Glutamatergic neuron (in vitro differentiated cells): ENCODE measurements at regions not wholly inside any gene's neighbourhood (a gene's known extent, or its start where the extent isn't known, plus 50 kb on each side); places are given as distances from the start of the nearest gene placed in this dataset.

ENCODE experiments used
- DNase-seq: peaks from one replicate; pipeline ENCODE4 v3.0.0; 2022
- H3K27ac Mint-ChIP-seq: one replicate; pipeline ENCODE4 v1.8.0; 2020; ENCODE audit warnings: mild to moderate bottlenecking, mixed read lengths, inconsistent platforms; ENCODE audit not compliant: unreplicated experiment
- H3K27me3 Mint-ChIP-seq: one replicate; pipeline ENCODE4 v1.8.0; 2020; ENCODE audit warnings: mild to moderate bottlenecking, moderate library complexity, mixed read lengths, inconsistent platforms; ENCODE audit not compliant: unreplicated experiment
- H3K36me3 Mint-ChIP-seq: one replicate; pipeline ENCODE4 v1.8.0; 2020; ENCODE audit warnings: mild to moderate bottlenecking, mixed read lengths, inconsistent platforms; ENCODE audit not compliant: unreplicated experiment
- H3K4me1 Mint-ChIP-seq: one replicate; pipeline ENCODE4 v1.8.0; 2020; ENCODE audit warnings: mild to moderate bottlenecking, low read depth, mixed read lengths, inconsistent platforms; ENCODE audit not compliant: unreplicated experiment
- H3K4me3 Mint-ChIP-seq: one replicate; pipeline ENCODE4 v1.8.0; 2020; ENCODE audit warnings: mild to moderate bottlenecking, mixed read lengths, inconsistent platforms; ENCODE audit not compliant: unreplicated experiment
- H3K9me3 Mint-ChIP-seq: one replicate; pipeline ENCODE4 v1.8.0; 2020; ENCODE audit warnings: mild to moderate bottlenecking, moderate library complexity, mixed read lengths, inconsistent platforms; ENCODE audit not compliant: unreplicated experiment
- CTCF ChIP-seq: fragments of 200-600 bp; sonication (generic); IDR thresholded peaks from one replicate; pipeline ENCODE4 v1.5.0; 2021; ENCODE audit not compliant: partially characterized antibody, unreplicated experiment

- Mint-ChIP-seq H3K36me3 (no peaks in the 10 kb centered on the region), H3K27me3 (no peaks in the 10 kb centered on the region), H3K4me3 (no peak overlapping the region), H3K9me3 (no peaks in the 10 kb centered on the region), H3K4me1 (no peaks in the 10 kb centered on the region), H3K27ac (no peak overlapping the region)
- TF ChIP-seq CTCF, result no peak
- DNase-seq, result no peak
Observed at GRCh38 chr14:80146941-80147340, 64.4 kb downstream of the DIO2 start.

GRCh38 chr14:80136358-80136757, 74.9 kb downstream of the DIO2 start:
- DNase-seq, result no peak
- Mint-ChIP-seq H3K36me3 (peaks cover 5% of the 10 kb centered on the region), H3K27ac (no peak overlapping the region), H3K4me1 (no peaks in the 10 kb centered on the region), H3K9me3 (no peaks in the 10 kb centered on the region), H3K4me3 (no peak overlapping the region), H3K27me3 (peaks cover 1% of the 10 kb centered on the region)
- no peak for TF ChIP-seq CTCF

- no peak for DNase-seq
- H3K36me3 Mint-ChIP-seq, result peaks cover 5% of the 10 kb centered on the region
- H3K4me3 Mint-ChIP-seq, result no peak overlapping the region
- no peaks in the 10 kb centered on the region for H3K4me1 Mint-ChIP-seq
- H3K27ac Mint-ChIP-seq, result no peak overlapping the region
- H3K27me3 Mint-ChIP-seq, result peaks cover 1% of the 10 kb centered on the region
- no peak for TF ChIP-seq CTCF
- H3K9me3 Mint-ChIP-seq, result no peaks in the 10 kb centered on the region
Observed at GRCh38 chr14:80135305-80136088, 75.8 kb downstream of the DIO2 start.

GRCh38 chr14:80134321-80134720, 77.0 kb downstream of the DIO2 start:
- DNase-seq, result no peak
- no peak for TF ChIP-seq CTCF
- no peaks in the 10 kb centered on the region for H3K27me3 Mint-ChIP-seq
- H3K4me3 Mint-ChIP-seq, result no peak overlapping the region
- H3K36me3 Mint-ChIP-seq, result peaks cover 5% of the 10 kb centered on the region
- H3K27ac Mint-ChIP-seq, result no peak overlapping the region
- H3K9me3 Mint-ChIP-seq, result no peaks in the 10 kb centered on the region
- H3K4me1 Mint-ChIP-seq, result no peaks in the 10 kb centered on the region

GRCh38 chr14:80133457-80133856, 77.8 kb downstream of the DIO2 start:
- no peaks in the 10 kb centered on the region for H3K4me1 Mint-ChIP-seq
- no peak for TF ChIP-seq CTCF
- peaks cover 5% of the 10 kb centered on the region for H3K36me3 Mint-ChIP-seq
- no peak overlapping the region for H3K4me3 Mint-ChIP-seq
- H3K27me3 Mint-ChIP-seq, result no peaks in the 10 kb centered on the region
- H3K27ac Mint-ChIP-seq, result no peak overlapping the region
- no peak for DNase-seq
- no peaks in the 10 kb centered on the region for H3K9me3 Mint-ChIP-seq
